WI38 (cell line): ENCODE measurements at regions not wholly inside any gene's neighbourhood (a gene's known extent, or its start where the extent isn't known, plus 50 kb on each side); places are given as distances from the start of the nearest gene placed in this dataset.

ENCODE experiments used
- H3K4me3 ChIP-seq: 2 replicates; pipeline ENCODE4 v1.5.1; 2011; ENCODE audit warnings: low read depth, mild to moderate bottlenecking, control low read depth, low read length
- TF ChIP-seq, protein P1 (sequence below): IDR thresholded peaks from 2 replicates; pipeline ENCODE4 v1.5.1; 2012; ENCODE audit warnings: low read depth, mild to moderate bottlenecking, control low read depth, low read length

DNA sequence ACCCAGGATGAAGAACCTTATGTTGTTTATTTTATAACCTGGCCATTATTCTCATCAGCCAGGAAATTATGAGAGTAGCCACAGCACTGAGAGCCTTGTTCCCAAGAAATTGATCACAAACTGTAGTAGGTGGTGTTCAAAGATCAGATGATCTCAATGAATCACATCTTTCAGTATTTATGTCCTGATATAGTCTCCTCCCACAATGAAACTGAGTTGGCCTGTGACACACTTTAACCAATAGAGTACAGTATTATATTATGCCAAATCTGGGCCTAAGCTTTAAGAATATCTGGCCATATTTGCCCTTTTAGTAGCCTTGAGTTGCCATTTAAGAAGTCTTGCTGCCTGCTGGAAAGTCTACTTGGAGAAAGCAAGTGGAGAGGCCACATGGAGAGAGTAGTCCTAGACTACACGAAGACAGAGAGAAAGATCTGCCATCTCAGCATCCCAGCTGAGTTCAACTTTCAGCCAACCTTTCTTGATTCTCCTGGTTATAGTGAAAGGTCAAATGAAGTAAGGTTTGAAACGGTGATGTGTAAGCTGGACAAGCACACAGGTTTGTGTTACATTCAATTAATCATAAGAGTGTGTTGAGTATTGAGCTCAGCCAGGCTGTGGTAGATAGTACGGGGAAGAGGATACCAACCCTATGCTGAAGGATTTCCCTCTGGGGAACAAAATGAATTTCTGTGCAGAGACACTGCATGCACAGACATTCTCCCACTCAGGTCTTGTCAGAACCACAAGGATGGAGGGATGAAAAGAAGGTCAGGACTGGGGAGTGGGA, 561.8 kb downstream of the SOX6 start:
- TF ChIP-seq, protein P1, sequence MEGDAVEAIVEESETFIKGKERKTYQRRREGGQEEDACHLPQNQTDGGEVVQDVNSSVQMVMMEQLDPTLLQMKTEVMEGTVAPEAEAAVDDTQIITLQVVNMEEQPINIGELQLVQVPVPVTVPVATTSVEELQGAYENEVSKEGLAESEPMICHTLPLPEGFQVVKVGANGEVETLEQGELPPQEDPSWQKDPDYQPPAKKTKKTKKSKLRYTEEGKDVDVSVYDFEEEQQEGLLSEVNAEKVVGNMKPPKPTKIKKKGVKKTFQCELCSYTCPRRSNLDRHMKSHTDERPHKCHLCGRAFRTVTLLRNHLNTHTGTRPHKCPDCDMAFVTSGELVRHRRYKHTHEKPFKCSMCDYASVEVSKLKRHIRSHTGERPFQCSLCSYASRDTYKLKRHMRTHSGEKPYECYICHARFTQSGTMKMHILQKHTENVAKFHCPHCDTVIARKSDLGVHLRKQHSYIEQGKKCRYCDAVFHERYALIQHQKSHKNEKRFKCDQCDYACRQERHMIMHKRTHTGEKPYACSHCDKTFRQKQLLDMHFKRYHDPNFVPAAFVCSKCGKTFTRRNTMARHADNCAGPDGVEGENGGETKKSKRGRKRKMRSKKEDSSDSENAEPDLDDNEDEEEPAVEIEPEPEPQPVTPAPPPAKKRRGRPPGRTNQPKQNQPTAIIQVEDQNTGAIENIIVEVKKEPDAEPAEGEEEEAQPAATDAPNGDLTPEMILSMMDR = no peak
- H3K4me3 ChIP-seq = no peak overlapping the region

DNA sequence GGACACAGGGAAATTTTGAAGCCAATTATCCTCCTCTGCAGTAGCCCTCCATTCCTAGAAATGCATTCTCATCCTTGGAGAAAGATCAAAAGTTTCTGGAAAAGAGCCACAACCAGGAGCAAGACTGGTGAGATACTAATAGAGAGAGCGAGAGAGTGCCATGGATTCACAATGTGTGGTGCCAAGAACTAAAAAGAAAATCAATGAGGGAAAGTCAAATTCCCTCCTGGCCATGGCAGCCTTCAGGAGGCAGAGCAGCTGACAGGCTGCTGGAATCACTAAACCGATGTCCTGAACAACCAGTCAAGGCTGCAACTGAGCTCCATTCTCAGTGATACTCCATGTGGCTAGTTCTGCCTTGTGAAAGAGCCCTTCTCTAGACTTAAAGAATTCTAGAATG, 561.0 kb downstream of the SOX6 start:
- TF ChIP-seq, protein P1 = no peak
- no peak overlapping the region for H3K4me3 ChIP-seq

DNA sequence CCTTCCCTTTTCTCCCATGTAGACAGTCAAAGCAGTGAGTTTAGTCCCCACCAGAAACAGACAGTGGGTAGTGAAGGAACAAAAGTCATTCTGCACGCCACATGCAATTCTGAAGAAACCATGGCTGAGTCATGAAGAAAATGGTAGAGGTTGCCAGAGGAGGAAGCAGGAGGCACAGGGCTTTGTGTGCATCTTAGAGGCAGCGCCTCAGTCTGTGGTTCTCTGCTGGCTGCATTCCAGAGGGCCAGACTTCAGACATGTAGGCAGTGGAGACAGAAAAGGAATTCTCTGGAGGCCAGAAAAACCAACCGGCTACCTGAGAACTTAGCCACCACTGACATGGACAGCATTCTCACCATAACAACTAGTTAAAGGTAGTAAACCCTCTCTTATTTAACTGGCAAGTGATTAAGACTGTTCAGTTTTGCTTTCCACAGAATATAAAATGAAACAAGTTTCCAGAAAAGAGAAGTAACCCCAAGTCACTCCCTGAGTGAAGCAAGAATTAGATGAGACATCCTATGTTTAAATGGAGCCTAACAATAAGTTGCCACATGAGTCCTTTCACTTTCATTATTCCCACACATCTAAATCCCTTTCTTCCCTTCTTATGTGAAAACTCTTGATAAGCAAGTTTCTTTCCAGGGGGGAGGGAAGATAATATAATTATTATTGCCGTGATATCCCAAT, 556.1 kb downstream of the SOX6 start:
- H3K4me3 ChIP-seq = peak overlapping the region; percentile 37
- TF ChIP-seq, protein P1 = no peak

DNA sequence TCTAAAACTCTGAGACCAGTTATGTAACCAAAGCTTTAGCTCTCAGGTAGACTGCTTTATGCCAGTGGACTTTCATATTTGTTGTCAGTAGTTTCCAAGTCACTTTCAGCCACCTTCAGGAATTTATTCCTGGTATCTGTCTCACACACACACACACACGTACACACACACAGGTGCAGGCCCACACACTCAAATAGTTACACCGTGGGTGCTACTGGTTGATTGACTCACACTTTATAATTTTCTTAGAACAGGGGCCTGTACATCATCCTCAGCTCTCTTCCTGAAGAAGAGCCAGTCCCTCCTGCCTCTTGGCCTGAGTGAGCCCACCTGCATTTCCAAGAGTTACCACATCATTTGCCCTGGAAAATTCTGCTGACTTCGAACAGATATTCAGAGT, 555.2 kb downstream of the SOX6 start:
- no peak overlapping the region for H3K4me3 ChIP-seq
- TF ChIP-seq, protein P1 = no peak

DNA sequence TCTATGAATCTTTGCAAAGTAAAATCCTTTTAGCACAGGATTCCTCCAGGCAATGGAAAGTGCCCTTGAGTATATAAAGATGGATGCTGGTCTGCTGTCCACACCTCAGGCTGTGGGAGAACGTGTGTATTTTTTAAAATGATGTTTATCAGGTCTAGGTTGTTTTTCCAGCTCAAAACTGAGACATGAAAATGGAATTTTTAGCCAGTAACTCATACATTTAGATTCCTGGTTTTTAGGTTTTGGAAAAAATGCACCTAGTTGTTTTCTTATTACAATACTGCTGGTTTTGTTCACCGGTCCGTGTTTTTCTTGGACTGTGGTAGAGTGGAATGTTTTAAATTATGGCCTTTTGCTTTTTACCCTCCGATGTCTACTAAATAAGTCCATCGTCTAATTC, 554.7 kb downstream of the SOX6 start:
- TF ChIP-seq, protein P1 = no peak
- H3K4me3 ChIP-seq = no peak overlapping the region

DNA sequence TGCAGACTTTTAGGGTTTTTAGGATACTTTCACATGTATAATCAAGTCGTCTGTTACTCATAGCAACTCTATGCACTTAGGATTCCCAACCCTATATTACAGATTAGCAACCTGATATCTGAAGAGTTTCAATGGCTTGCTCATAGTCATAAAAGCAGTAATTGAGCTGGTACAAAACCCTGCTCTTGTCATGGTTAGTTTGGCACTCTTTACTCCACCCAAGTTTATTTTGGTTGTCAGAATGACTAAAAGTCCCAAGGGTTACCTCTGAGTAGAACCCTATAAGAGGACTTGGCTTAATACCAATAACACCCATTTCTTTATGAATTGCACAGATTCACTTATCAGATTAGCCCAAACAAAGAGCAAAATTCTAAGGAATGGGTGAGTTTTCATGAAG, 550.6 kb downstream of the SOX6 start:
- TF ChIP-seq, protein P1 = no peak
- no peak overlapping the region for H3K4me3 ChIP-seq

DNA sequence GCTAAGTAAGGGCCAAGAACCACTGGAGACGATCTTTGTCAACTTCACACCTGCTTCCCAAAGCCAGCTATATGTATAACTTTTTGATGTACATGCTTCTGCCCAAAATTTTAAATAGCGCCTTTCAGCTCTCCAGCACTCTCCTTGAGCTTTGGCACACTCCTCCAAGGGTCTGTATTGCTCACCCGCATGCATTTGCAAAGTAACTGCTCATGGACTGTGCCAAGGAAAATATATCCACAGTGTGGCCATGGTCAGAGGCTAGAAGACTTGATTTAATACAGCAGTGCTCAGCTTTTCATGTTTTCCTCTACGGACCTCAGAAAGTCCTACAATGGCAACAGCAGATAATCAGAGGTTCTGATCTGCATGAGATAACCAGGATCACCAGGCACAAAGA, 550.1 kb downstream of the SOX6 start:
- TF ChIP-seq, protein P1 = no peak
- H3K4me3 ChIP-seq = no peak overlapping the region
